NCI-H748 treated with DMSO at 0.1 percent for 48 hours (cell line): ENCODE measurements at regions not wholly inside any gene's neighbourhood (a gene's known extent, or its start where the extent isn't known, plus 50 kb on each side); places are given as distances from the start of the nearest gene placed in this dataset.

ENCODE experiments used
- DNase-seq: peaks from one replicate; lab custom pipeline; 2025; lab: John Stamatoyannopoulos, UW

DNA sequence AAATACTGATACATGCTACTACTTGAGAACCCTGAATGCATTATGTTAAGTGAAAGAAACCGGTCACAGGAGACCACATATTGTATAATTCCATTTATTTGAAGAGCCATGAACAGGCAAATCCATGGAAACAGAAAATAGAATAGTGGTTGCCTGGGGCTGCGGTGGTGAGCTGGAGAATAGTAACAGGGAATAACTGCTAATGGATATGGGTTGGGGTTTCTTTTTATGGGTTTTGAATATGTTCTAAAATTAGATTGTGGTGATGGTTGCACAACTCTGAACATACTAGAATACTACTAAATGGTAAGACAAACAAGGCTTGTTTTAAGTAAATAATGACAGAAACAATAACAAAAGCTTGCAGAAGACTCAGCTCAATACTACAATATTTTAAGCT is 293.0 kb downstream of the BTG1 start:
- peak; percentile 41 for DNase-seq

DNA sequence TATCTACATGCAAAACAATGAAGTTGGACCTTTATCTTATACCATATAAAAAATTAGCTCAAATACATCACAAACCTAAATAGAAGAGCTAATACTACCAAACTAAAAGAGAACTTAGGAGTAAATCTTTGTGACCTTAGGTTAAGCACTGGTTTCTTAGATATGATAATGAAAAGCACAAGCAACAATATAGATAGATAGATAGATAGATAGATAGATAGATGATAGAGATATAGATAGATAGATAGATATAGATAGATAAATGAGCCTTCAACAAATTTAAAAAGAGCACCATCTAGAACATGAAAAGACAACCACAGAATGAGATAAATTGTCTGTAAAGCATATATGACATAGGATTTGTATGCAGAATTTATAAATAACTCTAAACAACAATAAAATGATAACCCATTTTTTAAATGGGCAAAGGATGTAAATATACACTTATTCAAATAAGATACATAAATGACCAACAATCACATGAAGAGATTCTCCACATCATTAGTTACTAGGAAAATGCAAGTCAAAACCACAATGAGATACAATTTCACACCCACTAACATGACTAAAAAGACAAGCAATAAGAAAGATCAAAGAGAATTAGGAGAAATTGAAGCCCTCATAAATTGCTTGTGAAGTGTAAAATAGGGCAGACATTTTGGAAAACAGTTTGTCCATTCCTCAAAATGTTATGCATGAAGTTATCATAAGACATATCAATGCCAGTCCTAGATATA is 293.7 kb downstream of the BTG1 start:
- DNase-seq, result no peak

DNA sequence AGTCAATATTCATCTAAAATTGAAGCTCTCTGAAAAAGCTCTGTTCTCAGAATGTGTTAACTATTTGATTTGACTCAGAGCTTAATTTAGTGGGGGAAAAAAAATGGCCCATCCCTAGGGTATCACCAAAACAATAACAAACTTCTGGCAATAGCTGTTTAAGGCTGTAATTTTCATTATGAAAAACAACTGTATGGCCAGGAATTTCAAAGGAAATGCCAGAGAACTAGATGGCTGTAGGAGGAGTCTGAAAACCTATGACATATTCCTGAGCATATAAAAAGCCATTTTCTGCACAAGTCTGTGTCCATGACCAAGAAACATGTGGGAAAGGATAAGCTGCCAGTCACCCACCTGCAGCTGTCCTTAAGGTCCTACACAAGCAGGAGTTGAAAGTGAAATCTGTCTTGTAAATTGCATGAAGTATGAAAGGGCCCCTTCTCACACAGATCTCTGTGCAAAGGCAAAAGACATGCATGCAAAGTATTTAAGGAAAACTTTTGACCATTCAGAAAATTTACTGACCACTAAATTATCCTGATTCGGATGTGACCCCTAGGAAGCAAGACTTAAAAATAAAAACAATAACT is 299.1 kb downstream of the BTG1 start:
- no peak for DNase-seq

DNA sequence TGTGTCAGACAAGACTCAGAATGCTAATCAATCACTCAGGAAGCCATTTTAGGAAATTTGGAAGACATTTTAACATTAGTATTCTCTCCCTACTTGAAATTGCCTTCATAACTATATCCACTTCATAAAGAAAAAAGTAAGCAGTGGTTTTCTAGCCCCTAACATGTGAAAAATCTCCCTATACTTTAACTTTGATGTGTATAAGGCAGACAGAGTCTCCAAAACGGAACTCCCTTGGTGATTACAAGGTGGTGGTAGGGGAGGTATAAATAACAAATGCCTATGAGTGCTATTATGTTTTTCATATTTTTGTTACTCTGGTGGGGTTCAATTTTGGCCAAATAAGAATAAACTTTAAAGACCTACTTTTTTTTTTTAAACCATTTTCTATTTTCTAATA is 300.3 kb downstream of the BTG1 start:
- DNase-seq, result no peak

DNA sequence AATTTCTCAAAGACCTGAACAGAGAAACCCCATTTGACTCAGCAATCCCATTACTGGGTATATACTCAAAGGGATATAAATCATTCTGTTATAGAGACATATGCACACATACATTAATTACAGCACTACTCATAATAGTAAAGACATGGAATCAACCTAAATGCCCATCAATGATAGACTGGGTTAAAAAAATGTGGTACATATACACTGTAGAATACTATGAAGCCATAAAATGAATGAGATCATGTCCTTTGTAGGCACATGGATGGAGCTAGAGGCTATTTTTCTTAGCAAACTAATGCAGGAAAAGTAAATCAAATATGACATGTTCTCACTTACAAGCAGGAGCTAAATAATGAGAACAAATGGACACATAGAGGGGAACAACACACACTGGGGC is 303.8 kb downstream of the BTG1 start:
- no peak for DNase-seq

DNA sequence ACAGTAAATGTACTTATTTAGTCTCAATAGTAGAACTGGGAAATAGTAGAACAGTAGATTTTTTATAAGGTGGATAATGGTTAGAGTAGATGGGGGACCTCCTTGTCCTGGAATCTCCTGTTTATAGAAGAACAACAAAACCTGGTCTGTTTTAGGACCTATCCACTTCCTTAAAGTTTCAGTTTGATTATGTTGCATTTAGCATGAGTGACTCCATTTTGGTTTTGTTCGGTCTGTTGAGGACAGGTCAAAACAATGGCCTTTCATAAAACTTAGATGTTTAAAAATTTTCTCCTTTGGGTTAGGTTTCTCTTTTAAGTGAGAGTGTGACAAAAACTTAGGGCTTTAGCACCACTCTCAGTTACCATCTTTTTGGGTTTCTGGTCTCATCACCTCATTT is 308.9 kb downstream of the BTG1 start:
- no peak for DNase-seq

DNA sequence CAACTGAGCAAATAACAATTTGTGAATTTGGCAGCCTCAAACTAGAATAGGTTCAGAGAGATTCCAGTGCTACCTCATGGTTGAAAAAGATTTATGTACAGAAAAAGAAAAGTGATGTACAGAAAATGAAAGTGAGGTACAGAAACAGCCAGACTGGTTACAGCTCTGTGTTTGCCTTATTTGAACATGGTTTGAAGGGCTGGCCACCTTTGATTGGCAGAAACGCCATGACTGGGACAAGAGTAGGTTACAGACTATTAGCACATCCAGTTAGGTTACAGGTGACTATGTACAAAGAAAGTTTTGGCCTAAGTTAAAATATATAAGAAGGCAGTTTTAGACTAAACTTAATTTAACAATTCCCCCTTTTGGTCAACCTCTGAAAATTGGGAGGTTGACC is 309.4 kb downstream of the BTG1 start:
- no peak for DNase-seq

DNA sequence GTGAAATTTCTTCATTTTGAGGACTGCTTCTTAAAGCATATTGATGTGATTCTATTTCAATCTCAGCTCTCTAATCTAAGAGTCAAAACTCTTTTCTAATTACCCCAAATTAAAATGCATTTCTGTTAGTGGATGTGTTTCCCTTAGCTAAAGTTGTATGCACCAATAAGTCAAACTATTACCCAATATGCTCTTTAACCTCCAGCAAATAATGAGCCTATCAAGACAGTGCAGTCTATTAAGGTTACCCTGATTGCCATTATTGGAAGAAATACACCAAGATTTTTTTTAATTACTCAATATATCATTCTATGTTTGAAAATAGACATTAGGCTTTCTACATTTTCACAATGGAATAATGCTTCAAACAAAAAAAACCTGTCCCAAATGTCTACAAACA is 310.0 kb downstream of the BTG1 start:
- DNase-seq, result no peak

DNA sequence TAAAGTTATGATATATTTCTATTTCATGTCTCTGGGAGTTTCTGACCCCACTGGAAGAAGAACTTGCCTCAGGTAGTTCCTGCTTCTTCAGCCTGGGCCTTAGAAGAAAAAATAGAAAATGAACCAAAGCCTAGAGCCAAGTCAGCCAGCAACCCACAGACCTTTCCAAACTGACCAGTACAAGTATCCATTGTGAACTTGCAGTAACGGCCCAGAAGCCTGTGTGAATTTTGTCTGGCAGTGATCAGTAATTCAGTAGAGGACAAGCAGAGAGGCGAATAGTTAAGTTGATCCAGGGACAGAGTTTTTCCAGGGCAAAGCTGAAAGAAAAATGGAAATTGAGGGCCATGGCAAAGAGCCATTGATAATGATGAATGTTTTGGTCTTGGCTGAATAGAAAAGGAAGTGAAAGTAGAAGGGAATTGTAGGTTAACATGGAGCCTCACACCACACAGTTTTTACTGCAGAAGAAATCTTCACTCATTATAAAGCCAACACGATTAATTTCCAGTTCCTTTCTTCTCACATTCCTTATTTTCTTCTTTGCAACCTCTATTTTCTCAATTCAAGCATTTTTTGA is 311.8 kb downstream of the BTG1 start:
- no peak for DNase-seq

DNA sequence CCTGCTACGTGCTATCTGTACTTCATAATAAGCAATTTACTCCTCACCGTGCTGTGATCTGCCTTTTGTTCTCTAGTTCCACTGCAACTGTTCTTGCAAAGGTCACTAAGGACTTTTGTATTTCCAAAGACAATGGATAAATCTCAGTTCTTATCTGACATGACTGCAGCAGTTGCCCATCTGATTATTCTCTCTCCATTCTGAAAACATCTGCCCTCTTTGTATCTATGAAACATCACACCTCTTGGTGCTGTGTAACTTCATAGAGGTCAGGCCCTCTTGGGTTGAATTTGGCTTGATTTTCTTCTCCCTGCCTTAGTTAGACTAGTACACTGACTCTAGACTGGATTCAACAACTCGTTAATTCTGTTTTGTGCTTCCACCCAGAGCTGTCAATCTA is 319.6 kb downstream of the BTG1 start:
- no peak for DNase-seq

DNA sequence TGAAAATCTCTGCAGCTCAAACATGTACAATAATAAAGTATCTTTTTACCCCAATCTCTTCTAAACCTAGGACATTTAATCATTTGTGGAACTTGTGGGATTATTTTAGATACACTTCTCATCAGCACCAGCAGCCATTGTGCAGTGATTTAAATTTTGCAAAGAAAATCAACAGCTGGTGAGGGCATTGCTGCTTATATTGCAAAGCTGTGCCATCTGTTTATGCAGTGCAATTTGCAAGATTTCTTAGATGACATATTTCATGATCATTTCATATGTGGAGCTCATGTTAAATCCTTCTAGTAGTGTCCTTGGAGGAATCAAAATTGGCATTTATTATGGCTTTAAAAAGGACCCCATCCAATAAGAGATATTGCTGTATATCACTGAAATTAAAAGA is 320.7 kb downstream of the BTG1 start:
- no peak for DNase-seq

DNA sequence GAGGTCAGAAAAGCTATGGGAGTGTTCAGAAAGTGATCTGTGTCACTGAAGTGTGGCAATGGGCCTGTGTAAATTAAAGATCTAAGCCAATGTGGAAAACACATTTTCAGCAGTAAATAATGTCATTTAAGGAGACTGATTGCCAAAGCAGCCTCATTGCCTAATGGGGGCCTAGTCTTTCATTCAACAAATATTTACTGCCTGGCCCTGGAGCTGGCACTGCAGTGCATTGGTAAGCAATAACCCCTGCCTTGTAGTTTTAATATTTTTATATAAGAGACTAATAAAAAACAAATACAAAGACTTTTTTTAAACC is 326.6 kb downstream of the BTG1 start:
- DNase-seq, result no peak

DNA sequence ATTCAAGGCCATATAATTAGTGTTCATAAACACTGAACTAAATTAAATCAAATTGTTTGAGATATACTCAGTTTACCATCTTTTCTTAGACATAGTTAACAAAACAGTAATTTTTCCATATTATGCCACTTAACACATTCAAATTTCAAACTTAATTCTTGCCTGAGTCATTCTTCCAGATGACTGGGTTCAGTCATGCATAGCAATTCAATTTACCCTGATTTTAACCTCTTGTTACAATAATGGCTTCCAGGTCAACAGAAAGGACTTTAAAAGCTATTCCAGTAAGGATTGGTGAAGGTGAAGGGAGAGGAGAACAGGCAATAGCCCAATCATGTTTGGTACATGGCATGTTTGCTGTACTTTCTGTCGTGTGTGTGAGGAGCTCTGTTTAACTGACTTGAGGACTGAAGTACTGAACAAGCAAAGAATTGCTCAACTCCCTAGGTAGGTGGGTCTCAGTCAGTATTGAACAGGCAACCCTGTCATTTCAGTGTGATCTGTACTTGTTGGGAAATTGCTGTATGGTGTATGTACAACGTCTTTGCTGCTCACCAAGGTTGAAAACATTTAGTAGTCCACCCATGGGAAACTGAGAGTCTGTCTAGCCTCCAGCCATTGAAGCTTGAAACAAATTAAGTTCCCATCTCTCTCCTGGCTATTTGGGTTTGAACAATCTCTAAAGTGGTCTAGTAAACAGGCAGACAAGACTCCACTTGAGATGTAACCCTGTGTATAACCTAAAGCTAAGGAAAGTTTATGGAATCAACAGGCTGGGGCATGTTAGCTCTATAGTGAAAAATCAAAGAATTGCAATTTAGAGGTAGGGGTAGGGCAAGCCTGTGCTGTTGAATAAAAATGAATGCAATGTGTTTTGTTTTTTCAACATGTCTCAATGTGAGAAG is 327.2 kb downstream of the BTG1 start:
- peak; percentile 56 for DNase-seq

DNA sequence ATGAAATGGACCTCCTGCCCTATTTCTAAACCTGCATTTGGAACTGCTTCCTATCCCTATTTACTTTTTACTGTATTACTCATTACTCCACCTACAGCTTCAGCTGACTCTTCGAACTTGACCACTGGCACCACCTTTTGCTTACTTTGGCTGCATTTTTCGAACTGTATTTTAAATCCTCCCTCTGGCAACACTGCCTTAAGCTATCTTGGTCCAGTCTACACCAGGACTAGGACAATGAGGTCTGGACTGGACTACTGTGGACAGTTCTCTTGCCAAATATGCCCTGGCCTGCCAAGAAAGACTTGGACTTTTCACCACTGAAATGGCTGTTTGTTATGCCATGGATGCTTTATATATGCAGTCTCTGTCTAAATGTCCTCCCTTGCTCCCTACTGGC is 328.1 kb downstream of the BTG1 start:
- no peak for DNase-seq

DNA sequence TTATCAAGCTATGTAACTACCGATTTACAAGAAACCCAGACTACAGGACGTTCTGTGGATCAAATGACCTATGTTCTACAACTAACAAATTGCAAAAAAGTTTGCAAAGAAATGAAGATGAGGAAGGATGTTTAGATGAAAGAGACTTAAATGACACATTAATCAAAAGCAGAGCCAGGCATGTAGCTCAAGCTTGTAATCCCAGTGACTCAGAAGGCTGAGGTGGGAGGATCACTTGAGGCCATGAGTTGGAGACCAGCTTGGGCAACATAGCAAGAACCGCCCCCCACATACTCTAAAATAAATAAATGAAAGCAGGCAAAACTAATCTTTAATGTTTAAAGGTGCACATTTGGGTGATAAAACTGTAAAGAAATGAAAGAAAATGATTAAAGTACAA is 331.9 kb downstream of the BTG1 start:
- DNase-seq, result no peak

DNA sequence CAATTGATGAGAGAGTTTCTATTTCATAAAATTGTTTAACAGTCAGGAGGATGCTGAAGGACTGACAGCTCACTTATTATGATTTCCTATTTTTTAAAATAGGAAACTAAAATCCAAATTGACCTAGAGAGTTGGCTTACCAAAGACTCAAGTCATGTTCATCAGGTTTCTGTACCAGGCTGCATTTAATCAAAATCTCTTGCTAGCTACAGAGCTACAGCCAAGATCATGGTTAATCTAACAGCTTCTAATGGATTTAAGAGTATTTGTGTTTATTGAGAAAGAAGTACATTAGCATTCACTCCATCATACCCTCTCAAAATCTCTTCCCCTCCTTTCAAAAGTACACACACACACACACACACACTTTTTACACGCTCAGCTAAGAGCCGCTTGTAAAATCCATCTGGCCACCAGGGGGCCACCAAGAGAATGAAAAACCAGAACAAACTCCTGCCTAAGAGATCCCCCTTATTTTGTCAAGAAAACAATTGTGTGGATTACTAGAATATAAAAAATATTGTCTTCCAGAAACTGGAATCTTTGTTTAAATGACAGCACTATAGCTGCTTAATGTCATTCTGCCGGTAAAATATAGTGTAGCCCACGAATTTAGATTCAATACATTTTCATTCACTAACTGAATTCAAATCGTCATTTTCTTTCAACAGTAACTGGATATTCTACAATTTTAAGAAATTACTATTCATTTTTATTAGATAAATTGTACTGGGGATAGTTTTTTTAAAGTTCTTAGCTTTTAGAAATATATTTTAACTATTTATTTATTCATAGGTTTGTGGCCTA is 334.0 kb downstream of the BTG1 start:
- DNase-seq, result peak; percentile 56

DNA sequence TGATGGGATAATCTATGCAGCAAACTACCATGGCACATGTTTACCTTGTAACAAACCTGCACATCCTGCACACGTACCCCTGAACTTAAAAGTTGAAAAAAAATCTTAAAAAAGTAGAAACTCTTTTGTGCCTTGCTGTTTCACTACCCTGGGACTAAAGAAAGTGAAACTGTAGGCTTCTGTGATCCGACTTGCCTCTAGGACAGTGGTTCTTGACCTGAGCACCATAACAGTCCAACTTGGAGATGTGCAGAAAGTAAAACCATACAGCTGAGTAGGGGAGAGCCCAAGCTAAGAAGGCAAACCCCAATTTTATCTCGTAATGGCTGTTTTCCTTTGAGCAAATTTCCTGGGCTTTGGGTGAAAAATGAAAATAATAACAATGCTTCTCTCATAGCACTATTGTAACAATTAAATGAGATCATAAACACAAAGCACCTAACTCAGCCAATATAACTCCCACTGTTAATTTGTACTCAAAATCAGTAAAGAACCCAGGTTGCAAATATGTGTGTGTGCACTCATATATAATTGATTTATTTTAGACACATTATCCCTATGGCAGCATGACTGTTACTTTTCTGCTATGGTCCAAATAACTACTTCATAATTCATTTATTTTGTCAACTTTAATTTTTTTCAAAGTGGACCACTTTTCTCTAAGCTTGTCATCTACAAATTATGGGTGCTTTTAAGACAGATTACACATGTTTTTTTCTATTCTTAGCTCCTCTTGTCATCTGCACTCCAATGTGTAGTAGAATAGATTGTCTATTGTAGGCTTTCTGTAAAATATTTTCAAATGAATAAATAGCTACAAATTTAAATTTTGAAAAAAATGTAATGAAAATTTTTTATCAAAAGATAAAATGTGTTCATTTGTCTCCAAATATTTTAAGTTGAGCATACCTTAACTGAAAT is 334.9 kb downstream of the BTG1 start:
- no peak for DNase-seq

DNA sequence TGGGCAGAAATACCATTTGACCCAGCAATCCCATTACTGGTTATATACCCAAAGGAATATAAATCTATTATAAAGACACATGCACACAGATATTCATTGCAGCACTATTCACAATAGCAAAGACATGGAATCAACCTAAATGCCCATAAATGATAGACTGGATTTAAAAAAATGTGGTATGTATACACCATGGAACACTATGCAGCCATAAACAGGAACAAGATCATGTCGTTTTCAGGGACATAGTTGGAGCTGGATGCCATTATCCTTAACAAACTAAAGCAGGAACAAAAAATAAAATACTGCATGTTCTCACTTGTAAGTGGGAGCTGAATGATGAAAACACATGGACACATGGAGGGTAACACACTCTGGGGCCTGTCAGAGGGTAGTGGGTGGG is 335.6 kb downstream of the BTG1 start:
- no peak for DNase-seq

DNA sequence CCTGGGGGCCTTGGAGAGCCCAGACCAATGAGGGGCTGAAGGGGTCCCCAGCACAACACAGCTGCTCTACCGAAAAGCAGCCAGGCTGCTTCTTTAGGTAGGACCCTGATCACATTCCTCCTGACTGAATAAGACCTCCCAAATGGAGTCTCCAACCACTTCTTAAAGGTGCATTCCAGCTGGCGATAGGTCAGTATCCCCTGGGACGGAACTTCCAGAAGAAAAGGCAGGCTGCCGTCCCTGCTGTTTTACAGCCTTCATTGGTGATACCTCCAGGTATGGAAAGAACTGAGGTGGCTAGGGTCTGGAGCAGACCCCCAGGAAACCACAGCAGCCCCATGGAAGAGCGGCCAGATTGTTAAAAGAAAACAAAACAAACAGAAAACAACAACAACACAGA is 340.6 kb downstream of the BTG1 start:
- DNase-seq, result no peak

DNA sequence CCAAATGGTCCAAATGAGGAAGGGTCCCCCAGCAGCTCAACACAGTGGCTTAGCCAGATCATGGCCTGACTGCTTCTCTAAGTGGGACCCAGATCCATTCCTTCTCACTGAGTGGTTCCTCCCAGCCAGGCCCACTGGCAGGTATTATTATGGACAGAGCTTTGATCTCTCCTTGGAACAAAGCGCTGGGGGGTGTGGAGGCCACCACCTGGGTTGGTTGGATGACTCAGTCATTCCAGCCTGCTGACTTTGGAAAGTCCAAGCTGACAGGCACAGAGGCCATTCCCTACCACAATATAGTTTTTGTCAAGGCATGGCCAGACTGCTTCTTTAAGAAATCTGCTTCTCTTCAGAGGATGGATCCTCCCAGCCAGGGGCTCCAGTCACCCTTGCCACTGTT is 341.1 kb downstream of the BTG1 start:
- no peak for DNase-seq

DNA sequence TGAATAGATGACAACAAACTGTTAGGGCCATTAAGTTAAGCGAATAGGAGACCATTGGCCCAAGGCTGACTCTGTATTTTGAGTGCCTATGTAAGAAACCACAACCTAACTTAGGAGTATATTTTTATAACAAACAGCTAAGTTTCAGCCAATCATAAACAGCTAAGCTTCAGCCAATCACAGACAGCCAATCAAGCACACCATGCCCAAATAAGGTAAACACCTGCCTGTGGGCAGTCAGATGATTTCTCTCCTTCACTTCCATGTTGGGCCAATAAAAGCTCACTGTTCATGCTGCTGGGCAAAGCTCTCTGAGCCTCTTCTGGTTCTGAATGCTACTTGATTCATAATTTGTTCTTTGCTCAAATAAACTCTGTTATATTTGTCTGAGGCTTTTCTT is 344.6 kb downstream of the BTG1 start:
- DNase-seq, result no peak
